HG02623 (cell line): ENCODE measurements at regions not wholly inside any gene's neighbourhood (a gene's known extent, or its start where the extent isn't known, plus 50 kb on each side); places are given as distances from the start of the nearest gene placed in this dataset.
"Not testable (repeated sequence)": the region's sequence is repeated elsewhere in the genome, so short reads cannot be mapped to it uniquely, and the experiment has no call there.

Experiments
- ATAC-seq: cut with Tn5 transposase; IDR thresholded peaks from one replicate; pipeline ENCODE4 v1.9.1; 2021; ENCODE audit warnings: moderate library complexity; ENCODE audit not compliant: unreplicated experiment

DNA sequence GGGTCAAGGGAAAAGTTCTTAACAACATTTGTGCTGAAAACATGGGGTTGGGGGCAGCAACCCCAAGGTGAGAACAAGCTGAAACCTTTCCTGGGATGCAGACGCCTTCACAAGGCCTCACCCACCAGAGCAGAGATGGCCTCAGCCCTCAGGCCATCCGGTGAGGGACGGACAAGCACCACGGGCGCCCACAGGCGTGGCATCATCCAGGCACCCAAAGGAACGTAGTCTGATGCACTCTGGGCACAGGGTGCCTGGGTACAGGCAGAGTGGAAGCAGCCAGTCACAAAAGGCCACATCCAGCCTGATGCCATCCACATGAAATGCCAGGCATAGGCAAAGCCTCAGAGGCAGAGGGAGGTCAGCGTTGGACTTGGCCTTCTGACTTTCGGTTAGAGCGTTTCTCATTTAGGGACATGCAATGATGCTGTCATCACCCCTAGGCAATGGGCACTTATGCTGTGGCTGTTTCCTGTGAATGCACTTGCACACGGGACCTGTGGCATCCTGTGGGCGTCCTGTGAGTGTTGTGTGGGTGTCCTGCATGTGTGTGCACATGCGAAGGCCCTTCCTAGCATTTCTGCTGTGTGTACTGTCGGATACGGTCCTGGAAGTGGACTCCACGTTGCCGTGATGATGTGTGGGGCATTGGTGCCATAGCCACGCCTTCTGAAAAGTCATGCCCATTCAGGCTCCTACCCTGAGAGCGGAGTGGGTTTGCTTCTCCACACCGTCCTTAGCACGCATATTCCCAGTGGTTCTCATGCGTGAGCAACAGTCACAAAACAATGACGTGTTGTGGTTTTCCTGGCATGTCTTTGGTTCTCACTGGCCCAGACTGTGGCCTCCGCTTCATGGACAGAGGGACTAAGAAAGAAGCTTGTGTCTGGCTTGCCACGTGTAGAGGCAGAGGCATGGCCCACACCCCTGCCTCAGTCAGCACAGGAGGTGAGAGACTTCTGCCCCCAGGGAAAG, 52.7 kb upstream of the ZNF469 start:
- no peak for ATAC-seq

DNA sequence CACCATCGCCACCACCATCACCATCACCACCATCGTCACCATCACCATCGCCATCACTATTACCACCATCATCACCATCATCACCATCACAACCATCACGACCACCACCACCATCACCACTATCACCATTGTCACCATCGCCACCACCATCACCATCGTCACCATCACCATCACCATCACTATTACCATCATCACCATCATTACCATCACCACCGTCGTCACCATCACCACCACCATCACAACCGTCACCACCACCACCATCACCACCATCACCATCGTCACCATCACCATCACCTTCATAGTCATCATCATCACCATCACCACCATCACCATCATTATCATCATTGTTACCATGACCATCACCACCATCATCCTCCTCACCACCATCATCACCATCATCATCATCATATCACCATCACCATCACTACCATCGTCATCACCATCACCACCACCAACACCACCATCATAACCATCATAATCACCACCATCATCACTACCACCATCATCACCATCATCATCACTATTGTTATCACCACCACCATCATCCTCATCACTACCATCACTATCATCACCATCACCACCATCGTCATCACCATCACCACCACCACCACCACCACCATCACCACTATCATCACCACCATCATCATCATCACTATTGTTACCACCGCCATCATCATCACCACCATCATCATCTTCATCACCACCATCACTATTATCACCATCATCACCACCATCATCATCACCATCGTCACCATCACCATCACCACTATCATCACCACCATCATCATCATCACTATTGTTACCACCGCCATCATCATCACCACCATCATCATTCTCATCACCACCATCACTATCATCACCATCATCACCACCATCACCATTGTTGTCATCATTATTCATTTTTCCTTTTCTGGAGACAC, 51.5 kb upstream of the ZNF469 start:
- ATAC-seq = no peak

DNA sequence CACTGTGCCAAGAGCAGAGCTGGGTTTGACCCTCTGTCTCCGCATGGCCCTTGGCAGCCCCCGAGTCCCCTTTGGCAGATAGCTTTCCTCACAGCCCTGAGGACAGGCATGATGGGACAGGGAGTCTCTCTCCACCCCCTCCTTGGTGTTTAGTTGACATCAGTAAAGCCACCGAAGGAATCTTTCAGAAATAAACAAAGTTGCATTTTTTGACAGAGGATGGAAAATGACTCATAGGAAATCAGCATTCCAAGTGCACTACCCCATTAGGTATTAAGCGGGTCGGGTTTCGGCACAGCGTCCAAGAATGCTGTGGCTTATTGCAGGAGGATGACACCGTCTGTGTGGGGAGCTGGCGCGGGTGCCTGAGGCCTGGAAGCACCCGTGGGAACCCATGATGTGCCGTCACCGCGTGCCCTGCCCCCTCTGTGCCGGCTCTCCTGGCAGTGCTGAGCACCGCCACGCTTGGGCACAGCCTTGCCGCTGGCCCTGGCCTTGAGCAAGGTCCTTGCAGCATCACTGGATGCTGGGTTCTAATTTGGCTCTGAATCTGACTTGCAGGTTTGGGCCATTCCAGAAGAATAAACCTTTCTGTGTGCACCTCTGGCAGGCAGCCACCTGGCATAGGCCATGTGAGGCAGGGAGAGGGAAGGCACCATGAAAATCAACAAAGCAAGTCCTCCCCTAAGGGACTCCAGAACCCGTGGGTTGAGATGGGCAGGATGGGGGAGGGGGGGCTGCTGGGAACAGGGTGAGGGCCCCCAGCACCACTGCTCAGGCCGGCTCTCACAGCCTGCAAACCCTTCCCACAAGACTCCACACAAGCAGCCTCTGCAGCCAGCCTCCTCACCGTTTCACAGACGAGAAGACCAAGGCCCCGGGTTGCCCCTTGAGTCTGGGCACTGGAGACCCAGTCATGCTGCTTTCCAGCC, 50.5 kb upstream of the ZNF469 start:
- no peak for ATAC-seq

DNA sequence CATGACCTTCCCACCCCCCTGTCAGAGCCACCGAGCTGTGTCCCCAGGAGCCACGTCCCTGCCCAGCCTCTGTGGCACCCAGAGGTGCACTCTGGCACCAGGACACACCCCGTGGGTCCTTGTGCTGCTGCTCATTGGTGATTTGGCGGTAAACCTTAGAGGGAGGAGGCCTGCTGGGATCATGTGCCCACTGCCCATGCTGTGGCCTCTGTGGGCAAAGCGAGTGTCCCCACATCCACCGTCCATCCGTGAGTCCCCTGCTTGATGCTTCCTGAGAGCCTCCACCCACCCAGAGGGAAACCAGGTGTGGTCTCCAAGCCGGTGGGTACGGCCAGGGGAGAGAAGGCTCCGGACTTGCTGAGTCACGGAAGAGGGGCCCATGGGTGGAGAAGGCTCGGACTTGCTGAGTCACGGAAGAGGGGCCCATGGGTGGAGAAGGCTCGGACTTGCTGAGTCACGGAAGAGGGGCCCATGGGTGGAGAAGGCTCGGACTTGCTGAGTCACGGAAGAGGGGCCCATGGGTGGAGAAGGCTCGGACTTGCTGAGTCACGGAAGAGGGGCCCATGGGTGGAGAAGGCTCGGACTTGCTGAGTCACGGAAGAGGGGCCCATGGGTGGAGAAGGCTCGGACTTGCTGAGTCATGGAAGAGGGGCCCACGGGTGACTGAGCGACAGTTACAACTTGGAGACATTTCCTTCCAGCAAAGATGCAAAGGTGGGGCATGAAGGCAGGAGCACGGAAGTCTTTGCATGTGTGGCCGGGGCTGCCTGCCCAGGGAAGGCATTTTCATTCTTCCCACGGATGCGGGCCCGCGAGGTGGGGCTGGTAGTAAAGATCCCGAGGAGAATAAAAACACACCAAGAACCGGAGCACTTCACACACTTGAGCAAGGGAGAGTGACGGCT, 49.6 kb upstream of the ZNF469 start:
- ATAC-seq = not testable (repeated sequence)
